Fibroblast of skin of back (primary cell): ENCODE measurements at regions not wholly inside any gene's neighbourhood (a gene's known extent, or its start where the extent isn't known, plus 50 kb on each side); places are given as distances from the start of the nearest gene placed in this dataset.
"Not testable (repeated sequence)": the region's sequence is repeated elsewhere in the genome, so short reads cannot be mapped to it uniquely, and the experiment has no call there.

Experiments
- DNase-seq: peaks from one replicate; pipeline ENCODE4 v3.0.0-alpha.2; 2013

DNA sequence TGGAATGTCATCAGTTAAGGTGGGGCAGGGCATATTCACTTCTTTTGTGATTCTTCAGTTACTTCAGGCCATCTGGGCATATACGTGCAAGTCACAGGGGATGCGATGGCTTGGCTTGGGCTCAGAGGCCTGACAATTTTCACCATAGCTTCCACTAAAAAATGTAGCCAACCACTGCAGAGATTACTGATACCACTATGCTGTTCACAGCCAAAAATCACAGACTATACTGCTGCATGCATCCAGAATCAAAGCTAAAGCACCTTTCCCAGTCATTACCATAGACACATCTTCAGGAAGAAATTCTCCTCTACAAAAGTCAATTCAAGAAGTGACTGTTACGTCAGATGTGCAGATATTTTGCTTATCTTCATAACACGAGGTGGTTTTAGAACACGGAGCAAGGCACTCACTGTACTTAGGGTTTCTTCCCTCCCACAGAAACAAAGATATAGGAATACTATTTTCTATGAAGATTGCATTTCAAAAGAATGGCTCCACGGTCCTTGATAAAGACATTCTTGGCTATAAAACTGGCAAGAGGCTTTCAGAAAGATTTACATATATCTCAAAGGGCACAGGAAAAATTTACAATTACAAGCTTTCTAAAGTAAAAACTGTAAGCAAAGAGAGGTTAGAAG lies 1556.6 kb upstream of the PRR20A start:
- no peak for DNase-seq

DNA sequence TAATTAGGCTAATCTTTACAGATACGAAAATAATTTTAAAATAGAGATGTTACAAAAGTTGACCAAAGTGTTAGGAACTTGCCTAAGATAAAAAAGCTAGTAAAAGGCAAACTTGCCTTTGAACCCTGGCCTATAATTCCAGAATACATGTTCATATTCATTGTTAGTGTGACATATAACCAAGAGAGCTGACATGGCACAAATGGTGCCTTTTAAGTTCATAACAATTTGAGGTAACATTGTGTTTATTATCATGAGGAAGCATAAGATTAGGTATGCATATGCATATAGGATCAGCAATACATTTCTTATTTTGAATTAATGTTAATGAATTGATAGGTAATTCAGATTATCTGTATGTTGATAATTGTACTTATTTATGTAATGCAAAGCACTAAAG lies 1537.9 kb upstream of the PRR20A start:
- DNase-seq, result no peak

- no peak for DNase-seq
These were observed 1534.6 kb upstream of the PRR20A start for GRCh38 chr13:55606045-55606665.

DNA sequence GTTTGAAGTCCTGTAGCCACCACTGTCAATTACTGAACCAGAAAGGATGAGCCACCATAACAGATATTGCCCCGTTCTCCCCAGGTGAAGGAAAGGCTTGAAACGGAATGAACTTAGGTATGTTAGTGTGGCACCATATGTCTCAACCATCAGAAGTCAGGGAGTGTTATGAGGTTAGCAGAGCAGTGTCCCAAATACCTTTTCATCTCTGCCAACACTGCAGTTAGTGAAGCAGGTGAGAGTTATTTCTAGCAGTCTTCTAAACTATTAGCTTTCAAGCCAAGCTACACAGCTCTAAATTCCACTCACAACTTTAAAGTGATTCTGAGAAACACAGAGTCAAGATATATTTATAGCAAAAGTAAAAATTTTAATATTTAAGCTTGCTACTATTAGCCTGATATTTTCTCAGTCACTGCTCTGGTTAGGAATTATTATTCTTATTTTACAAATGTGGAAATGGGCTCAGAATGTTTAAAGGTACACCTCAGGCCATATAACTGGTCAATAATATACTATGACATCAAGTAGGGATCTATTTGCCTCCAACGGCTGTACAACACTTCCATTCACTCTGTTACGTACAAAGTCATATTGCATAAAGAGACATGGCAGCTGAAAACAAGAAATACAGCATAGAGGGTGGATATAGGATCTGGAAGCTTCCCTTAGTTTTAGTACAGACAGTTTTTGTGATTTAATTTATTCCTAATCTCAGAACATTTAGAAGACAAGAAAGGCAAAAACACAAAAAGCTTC lies 1527.1 kb upstream of the PRR20A start:
- DNase-seq, result no peak

DNA sequence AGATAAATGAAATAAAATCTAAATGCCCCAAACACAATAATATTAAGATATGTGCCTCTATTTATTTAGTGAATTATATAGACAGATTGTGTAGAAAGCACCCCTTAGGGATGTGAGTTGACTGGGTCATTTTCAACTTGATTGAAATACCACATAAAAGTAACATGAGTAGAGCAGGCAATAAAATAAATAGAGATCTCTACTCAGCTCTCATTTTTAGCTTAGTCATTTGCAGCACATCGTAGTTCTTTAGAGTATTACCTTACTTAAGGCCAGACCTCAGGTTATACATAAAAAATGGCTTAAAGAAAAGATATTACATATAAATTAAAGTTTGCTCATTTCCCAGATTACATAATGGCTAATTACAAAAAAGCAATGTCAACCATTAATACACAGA lies 1525.6 kb upstream of the PRR20A start:
- no peak for DNase-seq

DNA sequence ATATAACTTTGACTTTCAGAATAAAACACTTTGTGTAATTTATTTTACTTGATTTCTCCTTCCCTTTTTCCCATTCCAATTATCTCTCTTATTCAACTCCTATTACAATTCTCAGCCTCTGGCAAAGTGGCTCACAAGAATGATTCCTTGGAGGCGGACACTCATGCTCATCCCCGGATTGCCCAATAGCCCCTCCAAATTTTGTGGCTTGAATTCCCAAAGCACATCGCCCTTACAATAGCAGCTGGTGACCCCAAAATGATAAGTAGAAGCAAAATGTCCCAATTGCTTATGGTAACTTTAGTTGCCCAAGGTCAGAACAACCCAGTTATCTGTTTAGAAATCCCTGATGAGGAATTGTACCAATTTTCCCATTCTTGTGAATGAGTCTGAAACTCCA lies 1523.5 kb upstream of the PRR20A start:
- DNase-seq, result no peak

DNA sequence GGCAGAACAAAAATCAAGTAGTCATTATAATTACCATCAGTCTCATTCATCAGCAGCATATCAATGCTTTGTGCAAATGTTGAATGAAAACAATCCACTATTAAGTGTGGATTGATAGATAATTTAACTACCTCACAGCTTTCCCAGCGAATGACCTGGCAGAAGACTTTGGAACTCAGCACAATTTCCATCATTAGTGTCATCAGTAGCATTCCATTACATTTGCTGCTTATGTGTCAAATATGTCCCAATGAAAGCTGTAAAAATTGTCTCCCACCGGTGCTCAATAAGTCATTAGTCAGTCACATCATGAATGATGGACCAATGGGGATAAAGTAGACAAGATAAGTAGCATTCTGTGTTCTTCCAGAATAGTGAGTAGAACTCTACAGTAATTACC lies 1513.5 kb upstream of the PRR20A start:
- DNase-seq, result no peak

DNA sequence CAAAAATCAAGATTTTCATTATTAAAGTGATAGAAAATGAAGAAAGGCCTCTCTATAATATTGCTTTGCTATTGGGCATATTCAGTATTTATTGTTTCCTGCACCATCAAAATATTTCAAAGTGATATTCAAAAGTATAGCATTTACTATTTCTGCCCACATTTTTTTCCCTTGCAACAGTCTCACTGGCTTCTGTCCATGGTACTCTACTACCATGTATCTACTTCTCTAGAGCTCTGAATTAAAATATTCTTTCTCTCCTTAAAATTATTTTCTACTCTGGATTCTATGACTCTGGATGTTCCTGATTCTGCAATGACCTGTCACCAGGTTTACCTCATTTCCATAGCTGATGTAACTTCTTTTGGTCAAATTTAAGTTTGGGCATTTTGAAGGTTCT lies 1508.3 kb upstream of the PRR20A start:
- DNase-seq, result no peak

- no peak for DNase-seq
These were observed 1491.2 kb upstream of the PRR20A start for GRCh38 chr13:55649485-55649884.

GRCh38 chr13:55652657-55653056 lies 1488.1 kb upstream of the PRR20A start:
- DNase-seq, result no peak

- DNase-seq, result no peak
These were observed 1487.2 kb upstream of the PRR20A start for GRCh38 chr13:55653497-55653896.

DNA sequence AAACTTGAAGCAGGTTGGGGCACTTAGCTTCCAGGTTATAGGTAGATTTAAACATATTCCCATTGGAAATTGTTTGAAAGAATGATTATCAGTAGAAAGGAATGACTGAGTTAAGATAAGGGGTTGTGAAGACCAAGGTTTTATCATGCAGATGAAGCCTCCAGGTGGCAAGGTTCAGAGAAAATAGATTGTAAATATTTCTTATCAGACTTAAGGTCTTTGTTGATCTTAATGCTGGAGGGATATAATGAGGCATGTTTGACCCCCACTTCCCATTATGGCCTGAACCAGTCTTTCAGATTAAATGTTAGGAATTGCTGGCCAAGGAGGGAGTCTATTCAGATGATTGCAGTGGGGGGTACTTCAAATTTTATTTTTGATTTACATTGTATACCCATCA lies 1486.5 kb upstream of the PRR20A start:
- no peak for DNase-seq

GRCh38 chr13:55660264-55660663 lies 1480.5 kb upstream of the PRR20A start:
- DNase-seq, result not testable (repeated sequence)

GRCh38 chr13:55660851-55661250 lies 1479.9 kb upstream of the PRR20A start:
- DNase-seq, result no peak

GRCh38 chr13:55661505-55661904 lies 1479.2 kb upstream of the PRR20A start:
- DNase-seq, result no peak

DNA sequence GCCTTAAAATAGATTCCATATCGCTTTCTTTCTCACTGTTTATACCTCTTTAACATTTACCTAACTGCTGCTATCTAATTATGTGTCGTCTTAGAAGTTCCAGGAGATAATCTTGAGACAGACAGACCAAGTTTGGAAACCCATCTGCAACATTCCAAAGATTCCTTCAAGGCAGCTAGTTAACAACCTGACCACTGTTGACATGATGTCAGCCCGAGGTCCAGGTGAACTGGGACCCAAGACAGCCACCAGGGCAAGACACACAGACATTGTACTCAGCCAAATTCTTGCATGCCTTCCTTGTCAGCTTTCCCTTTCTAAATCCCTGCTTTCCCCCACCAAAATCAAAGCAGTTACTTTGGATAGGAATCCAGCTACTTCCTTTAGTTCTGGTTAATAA lies 1476.5 kb upstream of the PRR20A start:
- DNase-seq, result no peak

GRCh38 chr13:55669051-55669450 lies 1471.7 kb upstream of the PRR20A start:
- DNase-seq, result no peak

DNA sequence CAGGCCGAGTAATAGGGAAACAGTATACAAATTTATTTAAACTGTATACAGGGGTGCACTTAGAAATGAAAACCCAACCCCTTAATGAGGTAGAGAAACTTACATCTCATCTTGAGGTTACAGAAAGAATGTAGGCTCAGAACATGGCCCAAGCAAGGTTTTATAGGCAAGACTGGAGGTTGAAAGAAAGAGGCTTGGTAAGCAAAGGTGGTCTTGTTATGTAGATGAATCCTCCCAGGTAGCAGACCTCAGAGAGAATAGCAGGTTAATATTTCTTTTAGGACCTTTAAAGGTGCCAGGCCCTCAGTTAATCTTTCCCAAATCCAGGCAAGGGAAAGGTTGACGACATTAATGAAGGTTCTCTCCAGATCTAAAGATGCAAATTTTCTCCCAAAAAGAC lies 1466.8 kb upstream of the PRR20A start:
- DNase-seq, result no peak

DNA sequence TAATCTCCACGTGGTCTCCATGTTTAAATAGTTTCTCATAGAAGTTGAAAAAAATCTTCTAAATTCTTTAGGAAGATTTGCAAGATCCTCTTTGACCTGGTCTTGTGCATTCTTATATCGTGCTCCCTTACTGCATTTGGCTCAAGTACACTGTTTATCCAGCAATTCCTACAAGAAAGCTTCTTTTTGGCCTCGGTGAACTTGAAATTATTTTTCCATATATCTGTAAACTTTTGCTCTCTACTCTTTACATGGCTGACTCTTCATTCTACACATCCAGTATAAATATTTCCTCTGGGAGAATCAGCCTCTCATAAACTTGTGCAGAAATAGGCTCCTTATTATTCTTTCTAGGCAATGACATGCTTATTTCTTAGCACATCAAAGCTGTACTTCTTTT lies 1457.9 kb upstream of the PRR20A start:
- DNase-seq, result no peak

DNA sequence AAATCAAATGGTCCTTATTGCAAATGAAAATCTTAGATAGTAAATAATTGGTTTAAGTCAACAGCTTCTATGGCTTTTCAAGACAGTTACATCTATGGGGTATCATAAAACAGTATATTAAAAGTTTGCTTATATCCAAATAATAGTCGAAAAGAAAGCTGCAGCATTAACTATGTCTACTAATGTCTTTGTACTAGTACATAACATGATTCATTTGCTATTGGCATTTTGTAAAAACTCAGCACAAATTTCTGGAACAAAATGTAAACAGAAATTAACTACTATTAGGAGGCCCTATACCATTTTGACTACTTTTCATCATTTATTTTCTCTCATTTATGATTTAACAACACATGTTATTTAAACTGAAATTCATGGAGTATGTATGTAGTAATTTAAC lies 1435.2 kb upstream of the PRR20A start:
- no peak for DNase-seq

DNA sequence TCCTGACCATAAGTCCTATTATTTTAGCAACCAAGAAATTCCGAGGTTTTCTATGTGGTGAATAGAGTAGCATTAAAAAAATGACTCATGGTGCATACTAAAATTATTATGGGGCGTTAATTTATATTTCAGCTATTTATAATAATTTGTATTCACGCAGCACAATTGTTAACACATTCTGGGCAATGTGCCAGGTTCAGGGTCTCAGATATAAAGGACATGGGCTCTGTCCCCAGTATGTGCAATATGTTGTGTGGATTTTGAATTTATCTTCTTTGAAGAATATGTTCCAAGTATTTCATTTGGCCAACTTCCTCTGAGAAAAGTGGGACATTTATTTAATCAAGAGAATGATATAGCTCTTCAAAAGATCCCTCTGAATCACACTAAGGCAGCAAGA lies 1434.7 kb upstream of the PRR20A start:
- DNase-seq, result no peak

DNA sequence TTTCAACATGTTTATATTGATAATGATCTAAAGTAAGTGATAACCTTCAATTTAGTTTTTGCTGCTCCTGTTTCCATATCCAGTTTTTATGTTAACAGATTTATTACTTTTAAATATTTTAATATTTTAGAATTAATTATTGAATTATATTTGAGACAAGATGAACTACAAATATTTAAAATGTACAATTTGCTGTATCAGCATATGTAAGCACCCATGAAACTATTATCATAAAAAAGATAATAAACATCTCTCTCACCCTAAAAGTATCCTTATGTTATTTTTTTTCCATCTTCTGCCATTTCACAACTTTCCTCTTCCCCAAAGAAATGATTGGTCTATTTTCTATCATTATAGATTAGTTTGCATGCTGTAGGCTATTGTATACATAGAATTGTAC lies 1426.6 kb upstream of the PRR20A start:
- no peak for DNase-seq

DNA sequence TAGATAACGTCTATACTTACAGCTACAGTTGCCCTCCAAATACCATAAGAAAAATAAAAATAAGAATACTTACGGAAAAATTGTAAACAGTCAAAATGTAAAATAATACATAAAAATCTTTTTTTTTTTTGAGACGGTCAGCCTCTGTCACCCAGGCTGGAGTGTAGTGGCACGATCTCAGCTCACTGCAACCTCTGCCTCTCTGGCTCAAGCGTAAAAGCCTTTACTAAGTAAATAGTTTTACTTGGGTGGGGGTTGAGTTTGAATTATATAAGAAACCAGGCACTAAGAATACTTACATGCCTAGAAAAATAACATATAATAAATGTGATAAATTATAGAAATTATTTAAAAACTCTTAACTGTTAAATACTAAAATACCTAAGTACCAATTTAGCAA lies 1413.0 kb upstream of the PRR20A start:
- no peak for DNase-seq

DNA sequence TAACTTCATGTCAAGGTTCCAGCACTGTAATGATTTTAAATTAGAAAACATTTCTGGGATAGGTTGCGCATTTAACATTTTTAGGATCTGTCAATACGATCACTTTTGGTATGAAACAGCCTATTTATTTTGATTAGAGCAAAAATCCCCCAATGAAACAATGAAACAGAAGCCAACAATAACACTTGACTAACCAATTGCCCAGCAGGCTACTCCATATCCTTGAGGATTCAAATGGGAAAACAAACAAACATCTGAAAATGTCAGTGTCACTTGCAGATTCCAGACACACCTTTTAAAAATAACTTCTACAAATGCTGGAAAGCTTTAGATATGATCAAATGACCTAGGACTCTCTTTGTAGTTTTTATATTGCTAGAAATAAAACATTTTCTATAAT lies 1412.5 kb upstream of the PRR20A start:
- DNase-seq, result no peak
